ENCODE measurements at regions not wholly inside any gene's neighbourhood (a gene's known extent, or its start where the extent isn't known, plus 50 kb on each side); places are given as distances from the start of the nearest gene placed in this dataset.

DNA sequence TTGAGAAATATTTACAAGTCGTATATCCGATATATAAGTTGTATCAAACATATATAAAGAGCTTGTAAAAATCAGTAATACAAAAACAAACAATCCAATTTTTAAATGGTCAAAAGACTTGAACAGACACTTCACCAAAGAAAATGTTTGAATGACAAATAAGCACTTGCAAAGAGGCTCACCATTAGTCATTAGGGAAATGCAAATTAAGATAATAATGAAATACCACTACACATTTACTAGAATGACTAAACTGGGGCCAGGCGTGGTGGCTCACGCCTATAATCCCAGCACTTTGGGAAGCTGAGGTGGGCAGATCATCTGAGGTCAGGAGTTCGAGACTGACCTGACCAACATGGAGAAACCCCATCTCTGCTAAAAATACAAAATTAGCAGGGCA, 134.6 kb upstream of the HAND1 start (continued):
- TF ChIP-seq, protein P1, sequence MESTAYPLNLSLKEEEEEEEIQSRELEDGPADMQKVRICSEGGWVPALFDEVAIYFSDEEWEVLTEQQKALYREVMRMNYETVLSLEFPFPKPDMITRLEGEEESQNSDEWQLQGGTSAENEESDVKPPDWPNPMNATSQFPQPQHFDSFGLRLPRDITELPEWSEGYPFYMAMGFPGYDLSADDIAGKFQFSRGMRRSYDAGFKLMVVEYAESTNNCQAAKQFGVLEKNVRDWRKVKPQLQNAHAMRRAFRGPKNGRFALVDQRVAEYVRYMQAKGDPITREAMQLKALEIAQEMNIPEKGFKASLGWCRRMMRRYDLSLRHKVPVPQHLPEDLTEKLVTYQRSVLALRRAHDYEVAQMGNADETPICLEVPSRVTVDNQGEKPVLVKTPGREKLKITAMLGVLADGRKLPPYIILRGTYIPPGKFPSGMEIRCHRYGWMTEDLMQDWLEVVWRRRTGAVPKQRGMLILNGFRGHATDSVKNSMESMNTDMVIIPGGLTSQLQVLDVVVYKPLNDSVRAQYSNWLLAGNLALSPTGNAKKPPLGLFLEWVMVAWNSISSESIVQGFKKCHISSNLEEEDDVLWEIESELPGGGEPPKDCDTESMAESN (CRISPR knock-in tag; conservative IDR thresholded peaks at IDR 0.05): no peak
- TF ChIP-seq AHR (CRISPR knock-in tag; IDR thresholded peaks at IDR 0.05) (no peak), ZNF143 (CRISPR knock-in tag; IDR thresholded peaks at IDR 0.05) (no peak)
- TF ChIP-seq, protein P2, sequence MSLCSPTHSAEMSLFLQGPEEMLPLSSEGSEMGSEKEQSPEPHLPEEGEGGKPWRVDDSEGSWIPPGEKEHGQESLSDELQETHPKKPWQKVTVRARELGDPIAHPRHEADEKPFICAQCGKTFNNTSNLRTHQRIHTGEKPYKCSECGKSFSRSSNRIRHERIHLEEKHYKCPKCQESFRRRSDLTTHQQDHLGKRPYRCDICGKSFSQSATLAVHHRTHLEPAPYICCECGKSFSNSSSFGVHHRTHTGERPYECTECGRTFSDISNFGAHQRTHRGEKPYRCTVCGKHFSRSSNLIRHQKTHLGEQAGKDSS (CRISPR knock-in tag; IDR thresholded peaks at IDR 0.05; ENCODE audit: borderline replicate concordance, low read depth): no peak

DNA sequence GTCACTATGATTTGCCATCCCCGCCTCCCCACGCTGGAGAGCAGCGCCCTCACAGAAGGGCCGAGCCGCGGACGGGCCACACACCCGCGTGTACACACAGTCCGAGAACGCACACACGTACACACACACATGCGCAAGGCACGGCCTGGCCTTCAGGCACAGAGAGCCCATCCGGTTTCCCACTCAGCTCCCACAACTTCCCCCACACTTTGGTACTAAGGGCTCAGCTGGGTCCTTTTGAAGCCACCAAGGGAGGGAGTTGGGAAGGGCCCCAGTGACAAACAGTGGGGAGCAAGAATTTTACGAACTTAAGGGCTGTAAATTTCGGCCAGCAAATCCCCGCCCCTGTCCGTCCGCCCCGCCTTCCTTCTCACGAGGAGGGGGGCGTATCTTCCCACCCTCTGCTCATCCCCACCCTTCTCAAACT, 133.3 kb upstream of the HAND1 start:
- ATAC-seq (no peak), DNase-seq (ENCODE audit: low spot score) (no peak), FAIRE-seq (no peak)
- no peaks in the 10 kb centered on the region for H4K20me1 ChIP-seq (ENCODE audit: insufficient read depth, low read length)
- POLR2A ChIA-PET: no interaction called here
- intact Hi-C loops (cut with micrococcal nuclease; ENCODE audit: unreplicated experiment) (loop anchor here (2.0 kb wide), 1 partner anchor 189 kb away; no protein-coding TSS in a partner anchor), in situ Hi-C loops (cut with HindIII; ENCODE audit: extremely low pct_ligation_motif_present, low pct_unique_long_range_greater_than_20kb) (loop anchor here (25.0 kb wide), 1 partner anchor 549 kb away; no protein-coding TSS in a partner anchor)
- H3K9me3 ChIP-seq (ENCODE audit: low read length): no peaks in the 10 kb centered on the region
- H3K4me2 ChIP-seq (ENCODE audit: low read depth, low read length): no peak overlapping the region
- H3K4me1 ChIP-seq (ENCODE audit: insufficient read depth, low read length): peaks cover 12% of the 10 kb centered on the region
- BruUV-seq (replicated peaks): no TSS peak
- no peaks in the 10 kb centered on the region for H3K79me2 ChIP-seq (ENCODE audit: insufficient read depth, low read length)
- no peaks in the 10 kb centered on the region for H3K36me3 ChIP-seq (replicated peaks in 1 of 2; ENCODE audit: control insufficient read depth in 1 of 2, insufficient read depth in 2 of 2, low read length in 2 of 2)
- H3K27ac ChIP-seq (ENCODE audit: extremely low read length, insufficient read depth, low read length): no peak overlapping the region
- CTCF ChIA-PET (ENCODE audit: low intra/inter-chr PET ratio, low total read pairs): interaction anchor here (1.4 to 2.7 kb wide), 2 partner anchors 144 to 190 kb away, joined by 8 to 32 read pairs; no protein-coding TSS in a partner anchor
- H3K4me3 ChIP-seq (replicated peaks in 1 of 3; ENCODE audit: insufficient read depth in 1 of 3, low read depth in 2 of 3, low read length in 3 of 3): no peak overlapping the region; a peak in 1 of 6 replicates
- H3K9ac ChIP-seq (ENCODE audit: insufficient read depth, low read depth, low read length): no peak overlapping the region
- peaks cover 1 to 53% of the 10 kb centered on the region in 2 experiments; a peak in 4 of 5 replicates for H3K27me3 ChIP-seq (ENCODE audit: control insufficient read depth in 1 of 2, insufficient read depth in 2 of 2, low read length in 2 of 2)
- WGBS (ENCODE audit: low lambda C conversion rate): 27% methylated on average over 11 of the region's 23 CpGs
- no peak for TF ChIP-seq ZNF768 (CRISPR knock-in tag; IDR thresholded peaks at IDR 0.05)
- no peak overlapping the region for H2AFZ ChIP-seq (ENCODE audit: low read length)
